Neural cell (in vitro differentiated cells): ENCODE measurements at regions not wholly inside any gene's neighbourhood (a gene's known extent, or its start where the extent isn't known, plus 50 kb on each side); places are given as distances from the start of the nearest gene placed in this dataset.

Experiments used
- CTCF ChIP-seq: fragments of 450-650 bp; IDR thresholded peaks from 2 replicates; pipeline ENCODE4 v1.5.1; 2014; ENCODE audit warnings: antibody characterized with exemption, mild to moderate bottlenecking, moderate library complexity; ENCODE audit not compliant: poor library complexity, severe bottlenecking
- EP300 ChIP-seq: fragments of 450-650 bp; conservative IDR thresholded peaks from 2 replicates; pipeline ENCODE4 v1.6.1; 2014; ENCODE audit warnings: antibody characterized with exemption, mild to moderate bottlenecking, moderate library complexity; ENCODE audit not compliant: poor library complexity, severe bottlenecking
- MXI1 ChIP-seq: fragments of 450-650 bp; conservative IDR thresholded peaks from 2 replicates; pipeline ENCODE4 v1.6.1; 2014; ENCODE audit warnings: antibody characterized with exemption, mild to moderate bottlenecking; ENCODE audit not compliant: poor library complexity, severe bottlenecking
- POLR2AphosphoS5 ChIP-seq: IDR thresholded peaks from 2 replicates; pipeline ENCODE4 v1.6.1; 2012
- TF ChIP-seq, protein P1 (sequence below): IDR thresholded peaks from 2 replicates; pipeline ENCODE4 v1.6.1; 2012; ENCODE audit warnings: borderline replicate concordance

DNA sequence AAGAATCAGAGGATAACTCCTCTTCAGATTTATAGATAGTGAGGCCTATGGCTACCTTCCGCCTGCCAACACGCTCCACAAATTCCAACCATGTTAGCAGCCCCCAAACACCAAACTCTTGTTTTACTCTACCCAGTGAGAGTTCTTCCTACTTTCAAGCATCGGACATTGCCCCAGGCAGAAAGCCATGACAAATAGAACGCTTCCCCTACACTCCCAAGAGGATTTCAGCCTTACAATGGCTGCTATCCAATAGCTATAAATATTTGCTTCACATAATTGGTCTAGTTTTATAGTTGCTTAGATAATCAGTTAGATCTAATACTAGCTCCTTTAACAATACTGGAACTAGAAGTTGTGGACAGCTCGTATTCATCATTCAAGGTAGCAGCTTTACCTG is 503.4 kb upstream of the VRK2 start:
- TF ChIP-seq CTCF (no peak), MXI1 (no peak), POLR2AphosphoS5 (no peak), EP300 (no peak)
- TF ChIP-seq, protein P1, sequence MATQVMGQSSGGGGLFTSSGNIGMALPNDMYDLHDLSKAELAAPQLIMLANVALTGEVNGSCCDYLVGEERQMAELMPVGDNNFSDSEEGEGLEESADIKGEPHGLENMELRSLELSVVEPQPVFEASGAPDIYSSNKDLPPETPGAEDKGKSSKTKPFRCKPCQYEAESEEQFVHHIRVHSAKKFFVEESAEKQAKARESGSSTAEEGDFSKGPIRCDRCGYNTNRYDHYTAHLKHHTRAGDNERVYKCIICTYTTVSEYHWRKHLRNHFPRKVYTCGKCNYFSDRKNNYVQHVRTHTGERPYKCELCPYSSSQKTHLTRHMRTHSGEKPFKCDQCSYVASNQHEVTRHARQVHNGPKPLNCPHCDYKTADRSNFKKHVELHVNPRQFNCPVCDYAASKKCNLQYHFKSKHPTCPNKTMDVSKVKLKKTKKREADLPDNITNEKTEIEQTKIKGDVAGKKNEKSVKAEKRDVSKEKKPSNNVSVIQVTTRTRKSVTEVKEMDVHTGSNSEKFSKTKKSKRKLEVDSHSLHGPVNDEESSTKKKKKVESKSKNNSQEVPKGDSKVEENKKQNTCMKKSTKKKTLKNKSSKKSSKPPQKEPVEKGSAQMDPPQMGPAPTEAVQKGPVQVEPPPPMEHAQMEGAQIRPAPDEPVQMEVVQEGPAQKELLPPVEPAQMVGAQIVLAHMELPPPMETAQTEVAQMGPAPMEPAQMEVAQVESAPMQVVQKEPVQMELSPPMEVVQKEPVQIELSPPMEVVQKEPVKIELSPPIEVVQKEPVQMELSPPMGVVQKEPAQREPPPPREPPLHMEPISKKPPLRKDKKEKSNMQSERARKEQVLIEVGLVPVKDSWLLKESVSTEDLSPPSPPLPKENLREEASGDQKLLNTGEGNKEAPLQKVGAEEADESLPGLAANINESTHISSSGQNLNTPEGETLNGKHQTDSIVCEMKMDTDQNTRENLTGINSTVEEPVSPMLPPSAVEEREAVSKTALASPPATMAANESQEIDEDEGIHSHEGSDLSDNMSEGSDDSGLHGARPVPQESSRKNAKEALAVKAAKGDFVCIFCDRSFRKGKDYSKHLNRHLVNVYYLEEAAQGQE, result no peak
